OCI-LY7 (cell line): ENCODE measurements at regions not wholly inside any gene's neighbourhood (a gene's known extent, or its start where the extent isn't known, plus 50 kb on each side); places are given as distances from the start of the nearest gene placed in this dataset.

ENCODE experiments used
- BruUV-seq: library from RNA; stranded (reverse); fragments of 400-500 nt; replicated peaks from 2 replicates; lab custom pipeline; 2021; lab: Mats Ljungman, UMichigan
- CTCF ChIA-PET: fragments of 300-600 bp; sonication (Branson Sonifier 250); formaldehyde crosslinking; loops from one replicate; lab custom pipeline; 2022; ENCODE audit warnings: antibody characterized with exemption; ENCODE audit not compliant: unreplicated experiment; lab: Charles Lee
- POLR2A ChIA-PET: fragments of 300-600 bp; sonication (Branson Sonifier 250); formaldehyde crosslinking; loops from one replicate; lab custom pipeline; 2022; ENCODE audit warnings: antibody characterized with exemption; lab: Charles Lee
- DNase-seq: peaks from one replicate; pipeline ENCODE4 v3.0.0-alpha.2; 2015; ENCODE audit warnings: low spot score
- H2AFZ ChIP-seq: fragments of 200-600 bp; sonication (generic), shearing (Covaris generic); 2 replicates; pipeline ENCODE4 v1.6.1; 2014; ENCODE audit warnings: mild to moderate bottlenecking, antibody characterized with exemption, low read length, moderate library complexity
- H3K27ac ChIP-seq: fragments of 200-600 bp; sonication (generic); 2 replicates; pipeline ENCODE4 v1.5.1; 2014; ENCODE audit warnings: mixed run types, low read depth, mild to moderate bottlenecking, moderate library complexity, low read length, inconsistent platforms; ENCODE audit not compliant: poor library complexity, severe bottlenecking
- H3K36me3 ChIP-seq: fragments of 200-600 bp; sonication (generic); 2 replicates; pipeline ENCODE4 v1.6.1; 2014; ENCODE audit warnings: mild to moderate bottlenecking, antibody characterized with exemption, low read length, moderate library complexity, mixed read lengths; ENCODE audit not compliant: insufficient read depth
- H3K4me1 ChIP-seq: fragments of 200-600 bp; sonication (generic); 2 replicates; pipeline ENCODE4 v1.5.1; 2014; ENCODE audit warnings: mild to moderate bottlenecking, low read length; ENCODE audit not compliant: insufficient read depth, poor library complexity, severe bottlenecking
- H3K4me2 ChIP-seq: fragments of 200-600 bp; sonication (generic); 2 replicates; pipeline ENCODE4 v1.6.1; 2014; ENCODE audit warnings: mild to moderate bottlenecking, low read length
- H3K4me3 ChIP-seq: fragments of 200-600 bp; sonication (generic); 2 replicates; pipeline ENCODE4 v1.5.1; 2014; ENCODE audit warnings: mild to moderate bottlenecking, low read depth, low read length; ENCODE audit not compliant: poor library complexity, severe bottlenecking
- H3K79me2 ChIP-seq: fragments of 200-600 bp; sonication (generic); 2 replicates; pipeline ENCODE4 v1.6.1; 2016; ENCODE audit warnings: low read depth, mild to moderate bottlenecking, low read length, moderate library complexity, mixed read lengths; ENCODE audit not compliant: insufficient read depth
- H3K9me2 ChIP-seq: fragments of 200-600 bp; sonication (generic); 2 replicates; pipeline ENCODE4 v1.6.1; 2016; ENCODE audit warnings: mild to moderate bottlenecking, low read length, mixed read lengths; ENCODE audit not compliant: insufficient read depth
- H3K9me3 ChIP-seq: fragments of 200-600 bp; sonication (generic); 2 replicates; pipeline ENCODE4 v1.6.1; 2014; ENCODE audit warnings: mild to moderate bottlenecking, mixed run types, low read length, mixed read lengths
- H4K20me1 ChIP-seq: fragments of 200-600 bp; sonication (generic); 2 replicates; pipeline ENCODE4 v1.6.1; 2014; ENCODE audit warnings: mild to moderate bottlenecking, antibody characterized with exemption, low read length, moderate library complexity, mixed read lengths; ENCODE audit not compliant: insufficient read depth
- CTCF ChIP-seq: fragments of 200-600 bp; sonication (generic); conservative IDR thresholded peaks from 2 replicates; pipeline ENCODE4 v1.5.1; 2014; ENCODE audit warnings: mild to moderate bottlenecking, antibody characterized with exemption, low read length, moderate library complexity, mixed read lengths
- EZH2phosphoT487 ChIP-seq: fragments of 200-600 bp; sonication (generic); IDR thresholded peaks from 2 replicates; pipeline ENCODE4 v1.6.1; 2018; ENCODE audit warnings: low read depth, borderline replicate concordance, mild to moderate bottlenecking, mixed run types, antibody characterized with exemption, low read length, moderate library complexity, mixed read lengths
- intact Hi-C: fragments of 100-400 bp; cut with micrococcal nuclease; formaldehyde crosslinking; loops from one replicate; pipeline ENCODE4 v1.10.0; 2022; ENCODE audit not compliant: unreplicated experiment

GRCh38 chr9:82333671-82334070, 345.1 kb downstream of the SPATA31D1 start:
- BruUV-seq, result no TSS peak
- H3K36me3 ChIP-seq, result no peaks in the 10 kb centered on the region
- CTCF ChIA-PET, result no interaction called here
- H3K9me2 ChIP-seq, result no peaks in the 10 kb centered on the region
- no peak for DNase-seq
- H3K4me3 ChIP-seq, result no peak overlapping the region
- H3K4me2 ChIP-seq, result no peak overlapping the region
- TF ChIP-seq EZH2phosphoT487 (no peak), CTCF (no peak)
- H4K20me1 ChIP-seq, result no peaks in the 10 kb centered on the region
- no peaks in the 10 kb centered on the region for H3K9me3 ChIP-seq
- intact Hi-C loops, result no loop called here
- H3K4me1 ChIP-seq, result no peaks in the 10 kb centered on the region
- POLR2A ChIA-PET, result interaction anchor here (0.5 to 2.3 kb wide), 4 partner anchors 25 to 1391 kb away, joined by 4 to 9 read pairs (median 7); no protein-coding TSS in a partner anchor
- H3K27ac ChIP-seq, result no peak overlapping the region
- H2AFZ ChIP-seq, result no peak overlapping the region
- no peaks in the 10 kb centered on the region for H3K79me2 ChIP-seq

- no peaks in the 10 kb centered on the region for H3K36me3 ChIP-seq
- intact Hi-C loops, result no loop called here
- TF ChIP-seq EZH2phosphoT487 (no peak), CTCF (no peak)
- CTCF ChIA-PET, result no interaction called here
- H3K79me2 ChIP-seq, result no peaks in the 10 kb centered on the region
- H3K4me1 ChIP-seq, result peaks cover 6% of the 10 kb centered on the region
- BruUV-seq, result no TSS peak
- no peaks in the 10 kb centered on the region for H4K20me1 ChIP-seq
- no peaks in the 10 kb centered on the region for H3K9me2 ChIP-seq
- no peaks in the 10 kb centered on the region for H3K9me3 ChIP-seq
- no peak overlapping the region for H3K27ac ChIP-seq
- POLR2A ChIA-PET, result interaction anchor here (0.6 to 2.3 kb wide), 2 partner anchors 25 to 31 kb away, joined by 4 to 9 read pairs; no protein-coding TSS in a partner anchor
- H3K4me3 ChIP-seq, result no peak overlapping the region
- H3K4me2 ChIP-seq, result no peak overlapping the region
- H2AFZ ChIP-seq, result no peak overlapping the region
- DNase-seq, result no peak
These were observed 345.7 kb downstream of the SPATA31D1 start for GRCh38 chr9:82334286-82334685.

GRCh38 chr9:82337351-82337750, 348.8 kb downstream of the SPATA31D1 start:
- TF ChIP-seq CTCF (no peak), EZH2phosphoT487 (no peak)
- ChIA-PET CTCF (no interaction called here), POLR2A (no interaction called here)
- Histone ChIP-seq H2AFZ (no peak overlapping the region), H3K27ac (no peak overlapping the region), H3K9me3 (no peaks in the 10 kb centered on the region), H3K4me2 (no peak overlapping the region), H3K79me2 (no peaks in the 10 kb centered on the region), H3K9me2 (no peaks in the 10 kb centered on the region), H4K20me1 (no peaks in the 10 kb centered on the region), H3K4me1 (peaks cover 8% of the 10 kb centered on the region), H3K36me3 (no peaks in the 10 kb centered on the region), H3K4me3 (no peak overlapping the region)
- no TSS peak for BruUV-seq
- no peak for DNase-seq
- intact Hi-C loops, result no loop called here
